SK-N-SH treated with all-trans-retinoic acid at 6 μM for 48 hours (cell line): ENCODE measurements at regions not wholly inside any gene's neighbourhood (a gene's known extent, or its start where the extent isn't known, plus 50 kb on each side); places are given as distances from the start of the nearest gene placed in this dataset.
A peak's percentile ranks its signal among the peaks of the same experiment; 100 is the strongest.

Experiments
- ATAC-seq: fragments of 200-7000 bp; cut with Tn5 transposase; 3 replicates; pipeline ENCODE4 v1.9.1; 2020; ENCODE audit warnings: mild to moderate bottlenecking, moderate library complexity
- ARNTL ChIP-seq: fragments of 450-650 bp; formaldehyde crosslinking; IDR thresholded peaks from 2 replicates; pipeline ENCODE4 v1.5.0; 2020; ENCODE audit warnings: low read depth, mild to moderate bottlenecking, moderate library complexity, borderline replicate concordance
- BACH2 ChIP-seq: fragments of 250-450 bp; sonication (Bioruptor Pico); IDR thresholded peaks from 2 replicates; pipeline ENCODE4 v1.9.0; 2021; ENCODE audit warnings: mild to moderate bottlenecking, borderline replicate concordance
- CSDC2 ChIP-seq: fragments of 250-450 bp; sonication (Bioruptor Pico); IDR thresholded peaks from 2 replicates; pipeline ENCODE4 v1.5.0; 2020; ENCODE audit warnings: mild to moderate bottlenecking, moderate library complexity
- ESRRG ChIP-seq: fragments of 250-450 bp; sonication (Bioruptor Pico); IDR thresholded peaks from 2 replicates; pipeline ENCODE4 v1.6.1; 2021; ENCODE audit warnings: mild to moderate bottlenecking
- GLIS3 ChIP-seq: fragments of 250-450 bp; sonication (Bioruptor Pico); IDR thresholded peaks from 2 replicates; pipeline ENCODE4 v1.5.0; 2020; ENCODE audit warnings: mild to moderate bottlenecking, moderate library complexity
- ISL1 ChIP-seq: fragments of 250-450 bp; sonication (Bioruptor Pico); IDR thresholded peaks from 2 replicates; pipeline ENCODE4 v2.1.2; 2022; ENCODE audit warnings: mild to moderate bottlenecking, moderate library complexity
- OSR1 ChIP-seq: fragments of 250-450 bp; sonication (Bioruptor Pico); IDR thresholded peaks from 2 replicates; pipeline ENCODE4 v1.8.0; 2022; ENCODE audit warnings: moderate library complexity, mild to moderate bottlenecking, inconsistent platforms
- PPARA ChIP-seq: fragments of 250-450 bp; sonication (Bioruptor Pico); IDR thresholded peaks from 2 replicates; pipeline ENCODE4 v1.5.0; 2020; ENCODE audit warnings: mild to moderate bottlenecking, borderline replicate concordance
- RARB ChIP-seq: fragments of 250-450 bp; sonication (Bioruptor Pico); IDR thresholded peaks from 2 replicates; pipeline ENCODE4 v1.8.0; 2021; ENCODE audit warnings: mild to moderate bottlenecking, moderate library complexity
- SNAI2 ChIP-seq: fragments of 250-450 bp; sonication (Bioruptor Pico); IDR thresholded peaks from 2 replicates; pipeline ENCODE4 v1.5.0; 2020; ENCODE audit warnings: mild to moderate bottlenecking, moderate library complexity
- TCF4 ChIP-seq: fragments of 250-450 bp; sonication (Bioruptor Pico); IDR thresholded peaks from 2 replicates; pipeline ENCODE4 v1.8.0; 2021; ENCODE audit warnings: mild to moderate bottlenecking, moderate library complexity, borderline replicate concordance
- TOX ChIP-seq: fragments of 250-450 bp; sonication (Bioruptor Pico); IDR thresholded peaks from 2 replicates; pipeline ENCODE4 v1.8.0; 2021; ENCODE audit warnings: mild to moderate bottlenecking, moderate library complexity, borderline replicate concordance
- ZC3H10 ChIP-seq: fragments of 250-450 bp; sonication (Bioruptor Pico); IDR thresholded peaks from 2 replicates; pipeline ENCODE4 v1.5.1; 2021; ENCODE audit warnings: mild to moderate bottlenecking, moderate library complexity
- ZFP3 ChIP-seq: fragments of 250-450 bp; sonication (Bioruptor Pico); IDR thresholded peaks from 2 replicates; pipeline ENCODE4 v1.5.0; 2020; ENCODE audit warnings: mild to moderate bottlenecking, moderate library complexity
- ZFP30 ChIP-seq: fragments of 450-650 bp; formaldehyde crosslinking; IDR thresholded peaks from 2 replicates; pipeline ENCODE4 v1.5.0; 2022; ENCODE audit warnings: mild to moderate bottlenecking, moderate library complexity
- ZNF565 ChIP-seq: fragments of 450-650 bp; formaldehyde crosslinking; conservative IDR thresholded peaks from 2 replicates; pipeline ENCODE4 v1.5.0; 2020; ENCODE audit warnings: low read depth, mild to moderate bottlenecking, moderate library complexity
- ZNF70 ChIP-seq: fragments of 450-650 bp; formaldehyde crosslinking; IDR thresholded peaks from 2 replicates; pipeline ENCODE4 v1.5.0; 2020; ENCODE audit warnings: mild to moderate bottlenecking, moderate library complexity
- ZNF8 ChIP-seq: fragments of 450-650 bp; formaldehyde crosslinking; IDR thresholded peaks from 2 replicates; pipeline ENCODE4 v1.5.0; 2020; ENCODE audit warnings: mild to moderate bottlenecking, moderate library complexity
- TF ChIP-seq, protein P1 (sequence below): fragments of 250-450 bp; sonication (Bioruptor Pico); IDR thresholded peaks from 2 replicates; pipeline ENCODE4 v1.5.1; 2021; ENCODE audit warnings: mild to moderate bottlenecking, moderate library complexity
- TF ChIP-seq, protein P2 (sequence below): fragments of 250-450 bp; sonication (Bioruptor Pico); IDR thresholded peaks from 2 replicates; pipeline ENCODE4 v1.5.1; 2020; ENCODE audit warnings: low read depth, mild to moderate bottlenecking, moderate library complexity
- TF ChIP-seq, protein P3 (sequence below): fragments of 250-450 bp; sonication (Bioruptor Pico); IDR thresholded peaks from 2 replicates; pipeline ENCODE4 v1.5.0; 2020; ENCODE audit warnings: mild to moderate bottlenecking, moderate library complexity
- TF ChIP-seq, protein P4 (sequence below): fragments of 250-450 bp; sonication (Bioruptor Pico); IDR thresholded peaks from 2 replicates; pipeline ENCODE4 v1.8.0; 2021; ENCODE audit warnings: low read depth, mild to moderate bottlenecking, moderate library complexity, borderline replicate concordance
- TF ChIP-seq, protein P5 (sequence below): fragments of 250-450 bp; sonication (Bioruptor Pico); IDR thresholded peaks from 2 replicates; pipeline ENCODE4 v1.8.0; 2020; ENCODE audit warnings: mild to moderate bottlenecking, moderate library complexity, borderline replicate concordance

DNA sequence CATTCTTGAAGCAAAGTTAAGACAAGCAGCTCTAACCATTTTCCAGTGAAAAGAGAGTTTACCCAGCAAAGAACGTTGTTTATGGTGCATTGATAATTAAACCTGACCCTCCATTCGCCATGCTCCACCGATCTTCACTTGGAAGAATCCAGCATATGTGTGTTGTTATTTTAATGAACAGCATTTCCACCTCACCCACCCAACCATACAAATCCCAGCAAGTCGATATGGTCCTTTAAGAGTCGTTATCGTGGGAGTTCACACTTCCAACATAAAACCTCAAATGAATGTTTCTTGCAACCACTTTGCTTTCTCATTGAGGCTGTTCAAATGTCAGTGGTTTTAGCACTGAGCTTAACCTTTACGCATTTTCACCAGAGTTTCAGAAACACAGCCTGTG, 147.4 kb upstream of the LDB2 start:
- no peak for TF ChIP-seq RARB (CRISPR knock-in tag)
- TF ChIP-seq ESRRG (CRISPR knock-in tag): no peak
- TF ChIP-seq ZNF8 (CRISPR knock-in tag): no peak
- no peak for TF ChIP-seq OSR1
- TF ChIP-seq GLIS3: no peak
- TF ChIP-seq, protein P1, sequence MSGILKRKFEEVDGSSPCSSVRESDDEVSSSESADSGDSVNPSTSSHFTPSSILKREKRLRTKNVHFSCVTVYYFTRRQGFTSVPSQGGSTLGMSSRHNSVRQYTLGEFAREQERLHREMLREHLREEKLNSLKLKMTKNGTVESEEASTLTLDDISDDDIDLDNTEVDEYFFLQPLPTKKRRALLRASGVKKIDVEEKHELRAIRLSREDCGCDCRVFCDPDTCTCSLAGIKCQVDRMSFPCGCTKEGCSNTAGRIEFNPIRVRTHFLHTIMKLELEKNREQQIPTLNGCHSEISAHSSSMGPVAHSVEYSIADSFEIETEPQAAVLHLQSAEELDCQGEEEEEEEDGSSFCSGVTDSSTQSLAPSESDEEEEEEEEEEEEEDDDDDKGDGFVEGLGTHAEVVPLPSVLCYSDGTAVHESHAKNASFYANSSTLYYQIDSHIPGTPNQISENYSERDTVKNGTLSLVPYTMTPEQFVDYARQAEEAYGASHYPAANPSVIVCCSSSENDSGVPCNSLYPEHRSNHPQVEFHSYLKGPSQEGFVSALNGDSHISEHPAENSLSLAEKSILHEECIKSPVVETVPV: no peak
- no peak for TF ChIP-seq ISL1 (CRISPR knock-in tag)
- no peak for TF ChIP-seq ZFP30 (CRISPR knock-in tag)
- TF ChIP-seq SNAI2 (CRISPR knock-in tag): no peak
- TF ChIP-seq TOX (CRISPR knock-in tag): no peak
- no peak for TF ChIP-seq CSDC2 (CRISPR knock-in tag)
- no peak for TF ChIP-seq ZFP3
- TF ChIP-seq, protein P2, sequence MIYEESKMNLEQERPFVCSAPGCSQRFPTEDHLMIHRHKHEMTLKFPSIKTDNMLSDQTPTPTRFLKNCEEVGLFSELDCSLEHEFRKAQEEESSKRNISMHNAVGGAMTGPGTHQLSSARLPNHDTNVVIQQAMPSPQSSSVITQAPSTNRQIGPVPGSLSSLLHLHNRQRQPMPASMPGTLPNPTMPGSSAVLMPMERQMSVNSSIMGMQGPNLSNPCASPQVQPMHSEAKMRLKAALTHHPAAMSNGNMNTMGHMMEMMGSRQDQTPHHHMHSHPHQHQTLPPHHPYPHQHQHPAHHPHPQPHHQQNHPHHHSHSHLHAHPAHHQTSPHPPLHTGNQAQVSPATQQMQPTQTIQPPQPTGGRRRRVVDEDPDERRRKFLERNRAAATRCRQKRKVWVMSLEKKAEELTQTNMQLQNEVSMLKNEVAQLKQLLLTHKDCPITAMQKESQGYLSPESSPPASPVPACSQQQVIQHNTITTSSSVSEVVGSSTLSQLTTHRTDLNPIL (CRISPR knock-in tag): no peak
- no peak for ATAC-seq

DNA sequence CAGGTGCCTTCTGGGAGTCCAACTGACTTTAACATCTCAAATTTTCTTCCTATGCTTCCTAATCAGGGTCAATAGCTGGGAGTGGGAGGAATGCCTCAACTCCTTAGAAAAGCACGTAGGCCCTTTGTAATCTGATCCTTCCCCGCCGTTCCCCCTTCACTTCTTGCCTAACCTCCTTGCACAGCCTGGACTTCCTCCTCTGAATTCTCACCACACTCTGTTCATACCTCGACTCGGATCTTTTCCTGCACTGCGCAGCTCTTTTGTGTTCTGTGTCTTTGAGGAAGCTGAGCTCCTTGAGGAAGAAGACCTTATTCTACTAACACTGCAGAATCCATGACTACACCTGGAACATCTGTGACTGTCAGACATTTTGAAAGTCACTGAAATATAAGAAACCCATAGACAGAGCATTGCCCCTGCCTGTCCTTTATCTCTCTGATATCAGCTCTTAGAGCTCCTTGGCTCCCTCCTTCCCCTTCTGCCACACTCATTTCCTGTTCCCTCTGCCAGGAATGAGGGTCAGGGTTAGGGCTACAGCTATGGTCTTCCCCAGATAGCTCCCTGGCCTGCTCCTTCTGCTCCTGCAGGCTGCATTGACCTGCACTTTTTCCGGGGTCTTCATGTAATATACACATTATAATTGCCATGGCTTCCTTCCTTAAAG, 140.2 kb upstream of the LDB2 start:
- TF ChIP-seq, protein P3, sequence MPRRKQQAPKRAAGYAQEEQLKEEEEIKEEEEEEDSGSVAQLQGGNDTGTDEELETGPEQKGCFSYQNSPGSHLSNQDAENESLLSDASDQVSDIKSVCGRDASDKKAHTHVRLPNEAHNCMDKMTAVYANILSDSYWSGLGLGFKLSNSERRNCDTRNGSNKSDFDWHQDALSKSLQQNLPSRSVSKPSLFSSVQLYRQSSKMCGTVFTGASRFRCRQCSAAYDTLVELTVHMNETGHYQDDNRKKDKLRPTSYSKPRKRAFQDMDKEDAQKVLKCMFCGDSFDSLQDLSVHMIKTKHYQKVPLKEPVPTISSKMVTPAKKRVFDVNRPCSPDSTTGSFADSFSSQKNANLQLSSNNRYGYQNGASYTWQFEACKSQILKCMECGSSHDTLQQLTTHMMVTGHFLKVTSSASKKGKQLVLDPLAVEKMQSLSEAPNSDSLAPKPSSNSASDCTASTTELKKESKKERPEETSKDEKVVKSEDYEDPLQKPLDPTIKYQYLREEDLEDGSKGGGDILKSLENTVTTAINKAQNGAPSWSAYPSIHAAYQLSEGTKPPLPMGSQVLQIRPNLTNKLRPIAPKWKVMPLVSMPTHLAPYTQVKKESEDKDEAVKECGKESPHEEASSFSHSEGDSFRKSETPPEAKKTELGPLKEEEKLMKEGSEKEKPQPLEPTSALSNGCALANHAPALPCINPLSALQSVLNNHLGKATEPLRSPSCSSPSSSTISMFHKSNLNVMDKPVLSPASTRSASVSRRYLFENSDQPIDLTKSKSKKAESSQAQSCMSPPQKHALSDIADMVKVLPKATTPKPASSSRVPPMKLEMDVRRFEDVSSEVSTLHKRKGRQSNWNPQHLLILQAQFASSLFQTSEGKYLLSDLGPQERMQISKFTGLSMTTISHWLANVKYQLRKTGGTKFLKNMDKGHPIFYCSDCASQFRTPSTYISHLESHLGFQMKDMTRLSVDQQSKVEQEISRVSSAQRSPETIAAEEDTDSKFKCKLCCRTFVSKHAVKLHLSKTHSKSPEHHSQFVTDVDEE (CRISPR knock-in tag): no peak
- TF ChIP-seq, protein P1: no peak
- TF ChIP-seq RARB (CRISPR knock-in tag) (no peak), PPARA (CRISPR knock-in tag) (no peak), ZFP3 (no peak), GLIS3 (no peak), BACH2 (CRISPR knock-in tag) (no peak), OSR1 (no peak), TOX (CRISPR knock-in tag) (no peak), TCF4 (CRISPR knock-in tag) (no peak), ZC3H10 (no peak)
- ATAC-seq: no peak

DNA sequence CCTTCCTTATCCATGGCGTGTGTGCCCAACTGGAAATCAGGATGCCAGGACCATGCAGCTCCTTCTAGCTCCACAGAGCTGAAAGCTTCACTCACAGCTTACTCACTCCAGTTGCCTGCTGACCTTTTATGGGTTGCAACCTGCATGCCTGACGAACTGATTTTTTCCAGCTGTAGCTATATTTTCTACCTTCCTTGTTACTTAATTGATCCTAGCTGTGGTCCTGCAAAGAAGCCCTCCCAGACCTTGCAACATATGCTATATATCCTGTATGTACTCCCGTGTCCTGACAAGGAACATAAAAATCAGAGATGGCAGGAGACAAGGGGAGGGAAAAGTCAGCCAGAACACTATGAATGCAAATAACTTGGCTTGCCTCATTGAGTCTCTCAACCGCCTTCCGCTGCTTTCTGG, 135.3 kb upstream of the LDB2 start:
- ATAC-seq: peak; percentile 61
- TF ChIP-seq ARNTL (CRISPR knock-in tag): no peak
- TF ChIP-seq, protein P1: no peak
- TF ChIP-seq TCF4 (CRISPR knock-in tag): no peak
- no peak for TF ChIP-seq ZNF70 (CRISPR knock-in tag)
- no peak for TF ChIP-seq ESRRG (CRISPR knock-in tag)
- no peak for TF ChIP-seq ZFP3
- TF ChIP-seq ZNF8 (CRISPR knock-in tag): no peak
- TF ChIP-seq ISL1 (CRISPR knock-in tag): no peak
- TF ChIP-seq SNAI2 (CRISPR knock-in tag): no peak
- no peak for TF ChIP-seq OSR1
- TF ChIP-seq, protein P4, sequence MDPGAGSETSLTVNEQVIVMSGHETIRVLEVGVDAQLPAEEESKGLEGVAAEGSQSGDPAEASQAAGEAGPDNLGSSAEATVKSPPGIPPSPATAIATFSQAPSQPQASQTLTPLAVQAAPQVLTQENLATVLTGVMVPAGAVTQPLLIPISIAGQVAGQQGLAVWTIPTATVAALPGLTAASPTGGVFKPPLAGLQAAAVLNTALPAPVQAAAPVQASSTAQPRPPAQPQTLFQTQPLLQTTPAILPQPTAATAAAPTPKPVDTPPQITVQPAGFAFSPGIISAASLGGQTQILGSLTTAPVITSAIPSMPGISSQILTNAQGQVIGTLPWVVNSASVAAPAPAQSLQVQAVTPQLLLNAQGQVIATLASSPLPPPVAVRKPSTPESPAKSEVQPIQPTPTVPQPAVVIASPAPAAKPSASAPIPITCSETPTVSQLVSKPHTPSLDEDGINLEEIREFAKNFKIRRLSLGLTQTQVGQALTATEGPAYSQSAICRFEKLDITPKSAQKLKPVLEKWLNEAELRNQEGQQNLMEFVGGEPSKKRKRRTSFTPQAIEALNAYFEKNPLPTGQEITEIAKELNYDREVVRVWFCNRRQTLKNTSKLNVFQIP (CRISPR knock-in tag): no peak
- no peak for TF ChIP-seq ZNF565
- TF ChIP-seq RARB (CRISPR knock-in tag): no peak
- no peak for TF ChIP-seq ZC3H10
- TF ChIP-seq, protein P5, sequence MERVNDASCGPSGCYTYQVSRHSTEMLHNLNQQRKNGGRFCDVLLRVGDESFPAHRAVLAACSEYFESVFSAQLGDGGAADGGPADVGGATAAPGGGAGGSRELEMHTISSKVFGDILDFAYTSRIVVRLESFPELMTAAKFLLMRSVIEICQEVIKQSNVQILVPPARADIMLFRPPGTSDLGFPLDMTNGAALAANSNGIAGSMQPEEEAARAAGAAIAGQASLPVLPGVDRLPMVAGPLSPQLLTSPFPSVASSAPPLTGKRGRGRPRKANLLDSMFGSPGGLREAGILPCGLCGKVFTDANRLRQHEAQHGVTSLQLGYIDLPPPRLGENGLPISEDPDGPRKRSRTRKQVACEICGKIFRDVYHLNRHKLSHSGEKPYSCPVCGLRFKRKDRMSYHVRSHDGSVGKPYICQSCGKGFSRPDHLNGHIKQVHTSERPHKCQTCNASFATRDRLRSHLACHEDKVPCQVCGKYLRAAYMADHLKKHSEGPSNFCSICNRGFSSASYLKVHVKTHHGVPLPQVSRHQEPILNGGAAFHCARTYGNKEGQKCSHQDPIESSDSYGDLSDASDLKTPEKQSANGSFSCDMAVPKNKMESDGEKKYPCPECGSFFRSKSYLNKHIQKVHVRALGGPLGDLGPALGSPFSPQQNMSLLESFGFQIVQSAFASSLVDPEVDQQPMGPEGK: no peak
